ENCODE measurements at regions not wholly inside any gene's neighbourhood (a gene's known extent, or its start where the extent isn't known, plus 50 kb on each side); places are given as distances from the start of the nearest gene placed in this dataset.

GRCh38 chr5:54927097-54927746 is 58.2 kb downstream of the ESM1 start:
- no peak for DNase-seq

- DNase-seq = no peak
These were observed 60.9 kb downstream of the ESM1 start for GRCh38 chr5:54924487-54924886.

GRCh38 chr5:54917323-54917722 is 68.1 kb downstream of the ESM1 start:
- DNase-seq = no peak

GRCh38 chr5:54915466-54916027 is 69.8 kb downstream of the ESM1 start:
- no peak for DNase-seq

- no peak for DNase-seq
These were observed 73.4 kb downstream of the ESM1 start for GRCh38 chr5:54912021-54912420.

GRCh38 chr5:54909911-54910870 is 75.2 kb downstream of the ESM1 start:
- no peak for DNase-seq

GRCh38 chr5:54908774-54909525 is 76.4 kb downstream of the ESM1 start:
- no peak for DNase-seq

GRCh38 chr5:54905942-54906537 is 79.4 kb downstream of the ESM1 start:
- DNase-seq = peak; percentile 59

- no peak for DNase-seq
These were observed 80.1 kb downstream of the ESM1 start for GRCh38 chr5:54905246-54905795.

GRCh38 chr5:54904425-54904824 is 81.0 kb downstream of the ESM1 start:
- no peak for DNase-seq

GRCh38 chr5:54902791-54903473 is 82.5 kb downstream of the ESM1 start:
- DNase-seq = peak; percentile 66

GRCh38 chr5:54900984-54901725 is 84.2 kb downstream of the ESM1 start:
- DNase-seq = no peak

- no peak for DNase-seq
These were observed 88.4 kb downstream of the ESM1 start for GRCh38 chr5:54897001-54897400.

GRCh38 chr5:54895816-54896341 is 89.5 kb downstream of the ESM1 start:
- peak; percentile 51 for DNase-seq

- no peak for DNase-seq
These were observed 90.2 kb downstream of the ESM1 start for GRCh38 chr5:54894957-54895815.

GRCh38 chr5:54889826-54890225 is 95.6 kb downstream of the ESM1 start:
- DNase-seq = no peak

- no peak for DNase-seq
These were observed 97.7 kb downstream of the ESM1 start for GRCh38 chr5:54887663-54888062.

- no peak for DNase-seq
These were observed 98.5 kb downstream of the ESM1 start for GRCh38 chr5:54886866-54887265.

- no peak for DNase-seq
These were observed 99.8 kb downstream of the ESM1 start for GRCh38 chr5:54885636-54886035.

- DNase-seq = no peak
These were observed 101.2 kb downstream of the ESM1 start for GRCh38 chr5:54884195-54884536.
